ENCODE measurements at regions not wholly inside any gene's neighbourhood (a gene's known extent, or its start where the extent isn't known, plus 50 kb on each side); places are given as distances from the start of the nearest gene placed in this dataset.

DNA sequence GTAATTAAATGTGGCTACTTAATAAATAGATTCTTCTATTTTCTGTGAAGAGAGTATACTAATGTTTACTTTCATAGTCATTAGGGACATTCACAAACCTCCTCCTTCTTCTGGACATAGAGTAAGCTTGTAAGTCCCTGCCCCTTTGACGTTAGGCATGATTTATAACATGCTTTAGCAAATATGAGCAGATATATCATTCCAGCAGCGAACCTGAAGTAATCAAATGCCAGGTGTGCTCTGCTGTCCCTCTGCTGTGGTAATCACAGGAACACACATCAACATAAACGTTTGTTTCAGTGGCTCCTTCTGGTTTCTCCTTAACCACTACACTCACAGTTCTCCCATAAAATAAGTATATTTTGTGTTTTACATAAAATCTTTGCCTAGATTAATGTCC, 961.8 kb downstream of the FLRT2 start:
- DNase-seq (ENCODE audit: low spot score in 2 of 2): no peak
- WGBS, 2 donors: 25 to 29% methylated on average over 3 of the region's 3 CpGs
- intact Hi-C loops (cut with DNase I; ENCODE audit: low total_unique reads): no loop called here
- no peak for TF ChIP-seq POLR2A (IDR thresholded peaks at IDR 0.05)
- TF ChIP-seq, protein P1, sequence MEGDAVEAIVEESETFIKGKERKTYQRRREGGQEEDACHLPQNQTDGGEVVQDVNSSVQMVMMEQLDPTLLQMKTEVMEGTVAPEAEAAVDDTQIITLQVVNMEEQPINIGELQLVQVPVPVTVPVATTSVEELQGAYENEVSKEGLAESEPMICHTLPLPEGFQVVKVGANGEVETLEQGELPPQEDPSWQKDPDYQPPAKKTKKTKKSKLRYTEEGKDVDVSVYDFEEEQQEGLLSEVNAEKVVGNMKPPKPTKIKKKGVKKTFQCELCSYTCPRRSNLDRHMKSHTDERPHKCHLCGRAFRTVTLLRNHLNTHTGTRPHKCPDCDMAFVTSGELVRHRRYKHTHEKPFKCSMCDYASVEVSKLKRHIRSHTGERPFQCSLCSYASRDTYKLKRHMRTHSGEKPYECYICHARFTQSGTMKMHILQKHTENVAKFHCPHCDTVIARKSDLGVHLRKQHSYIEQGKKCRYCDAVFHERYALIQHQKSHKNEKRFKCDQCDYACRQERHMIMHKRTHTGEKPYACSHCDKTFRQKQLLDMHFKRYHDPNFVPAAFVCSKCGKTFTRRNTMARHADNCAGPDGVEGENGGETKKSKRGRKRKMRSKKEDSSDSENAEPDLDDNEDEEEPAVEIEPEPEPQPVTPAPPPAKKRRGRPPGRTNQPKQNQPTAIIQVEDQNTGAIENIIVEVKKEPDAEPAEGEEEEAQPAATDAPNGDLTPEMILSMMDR (IDR thresholded peaks at IDR 0.05): no peak
- H3K4me3 ChIP-seq (ENCODE audit: low read depth, poor library complexity, severe bottlenecking): no peak overlapping the region

DNA sequence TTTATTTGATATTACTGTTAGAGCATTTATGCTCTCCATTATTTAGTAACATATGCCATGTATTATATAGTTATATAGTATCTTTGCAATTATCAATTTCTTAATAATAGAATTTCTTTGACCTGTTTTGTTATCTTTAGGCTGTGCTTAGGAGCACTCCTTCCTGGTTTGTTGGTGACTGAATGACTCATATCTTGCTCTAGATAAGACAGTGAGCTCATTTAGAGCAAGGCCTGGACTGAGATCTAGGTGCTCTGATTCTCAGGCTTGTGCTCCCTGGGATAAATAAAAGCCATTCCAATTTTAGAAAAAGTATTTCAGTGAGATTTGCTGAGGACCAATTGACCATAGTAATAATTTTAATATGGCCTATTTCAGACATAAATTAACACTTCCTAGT, 951.2 kb downstream of the FLRT2 start:
- DNase-seq (ENCODE audit: low spot score in 2 of 2): no peak
- intact Hi-C loops (cut with DNase I; ENCODE audit: low total_unique reads): no loop called here
- TF ChIP-seq POLR2A (IDR thresholded peaks at IDR 0.05): no peak
- TF ChIP-seq, protein P1 (IDR thresholded peaks at IDR 0.05): no peak
- H3K4me3 ChIP-seq (ENCODE audit: low read depth, poor library complexity, severe bottlenecking): no peak overlapping the region

DNA sequence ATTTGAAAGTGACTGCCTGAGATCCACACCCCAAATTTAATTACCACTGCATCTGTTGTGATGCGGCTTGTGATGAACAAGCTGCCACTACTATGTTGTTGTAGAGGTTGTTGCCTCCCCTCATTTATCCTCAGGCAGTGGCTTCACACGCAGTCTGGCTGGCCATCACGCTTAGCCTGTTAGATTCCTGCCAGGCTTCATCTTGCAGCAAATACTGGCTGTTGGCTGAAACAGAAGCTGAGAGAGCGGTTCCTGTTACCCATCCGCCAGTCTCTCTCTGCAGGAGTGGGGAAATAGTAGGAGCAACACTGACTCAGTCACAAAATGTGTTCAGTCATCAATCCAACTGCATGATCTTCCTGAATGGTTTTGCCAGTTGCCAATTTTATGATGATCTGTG, 934.4 kb downstream of the FLRT2 start:
- no peak for DNase-seq (ENCODE audit: low spot score in 2 of 2)
- intact Hi-C loops (cut with DNase I; ENCODE audit: low total_unique reads): no loop called here
- no peak overlapping the region for H3K4me3 ChIP-seq (ENCODE audit: low read depth, poor library complexity, severe bottlenecking)
- no peak for TF ChIP-seq POLR2A (IDR thresholded peaks at IDR 0.05)
- 63 to 64% methylated on average over 5 of the region's 5 CpGs for WGBS, 2 donors

DNA sequence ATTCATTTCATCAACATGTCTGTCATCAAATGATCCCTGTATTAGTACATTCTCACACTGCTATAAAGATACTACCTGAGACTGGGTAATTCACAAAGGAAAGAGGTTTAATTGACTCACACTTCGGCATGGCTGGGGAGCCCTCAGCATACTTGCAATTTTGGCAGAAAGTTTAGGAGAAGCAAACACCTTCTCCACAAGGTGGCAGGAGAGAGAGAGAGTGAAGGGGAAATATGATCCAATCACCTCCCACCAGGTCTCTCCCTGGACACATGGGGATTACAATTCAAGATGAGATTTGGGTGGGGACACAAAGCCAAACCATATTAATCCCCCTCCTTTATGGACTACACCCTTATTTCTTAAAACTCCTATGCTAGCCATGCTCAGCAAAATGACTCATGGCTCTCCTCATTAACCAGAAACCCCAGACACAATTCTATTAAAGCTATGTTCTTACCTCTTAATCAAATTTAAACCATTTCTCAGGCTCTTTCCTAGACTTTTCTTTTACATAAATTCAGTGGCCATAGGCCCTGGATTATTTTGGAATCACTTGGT, 932.3 kb downstream of the FLRT2 start:
- no peak for TF ChIP-seq POLR2A (IDR thresholded peaks at IDR 0.05)
- TF ChIP-seq, protein P1 (IDR thresholded peaks at IDR 0.05): no peak
- intact Hi-C loops (cut with DNase I; ENCODE audit: low total_unique reads): no loop called here
- H3K4me3 ChIP-seq (ENCODE audit: low read depth, poor library complexity, severe bottlenecking): no peak overlapping the region
- 64 to 81% methylated on average over 1 of the region's 1 CpG for WGBS, 2 donors
- DNase-seq (ENCODE audit: low spot score in 2 of 2): no peak

DNA sequence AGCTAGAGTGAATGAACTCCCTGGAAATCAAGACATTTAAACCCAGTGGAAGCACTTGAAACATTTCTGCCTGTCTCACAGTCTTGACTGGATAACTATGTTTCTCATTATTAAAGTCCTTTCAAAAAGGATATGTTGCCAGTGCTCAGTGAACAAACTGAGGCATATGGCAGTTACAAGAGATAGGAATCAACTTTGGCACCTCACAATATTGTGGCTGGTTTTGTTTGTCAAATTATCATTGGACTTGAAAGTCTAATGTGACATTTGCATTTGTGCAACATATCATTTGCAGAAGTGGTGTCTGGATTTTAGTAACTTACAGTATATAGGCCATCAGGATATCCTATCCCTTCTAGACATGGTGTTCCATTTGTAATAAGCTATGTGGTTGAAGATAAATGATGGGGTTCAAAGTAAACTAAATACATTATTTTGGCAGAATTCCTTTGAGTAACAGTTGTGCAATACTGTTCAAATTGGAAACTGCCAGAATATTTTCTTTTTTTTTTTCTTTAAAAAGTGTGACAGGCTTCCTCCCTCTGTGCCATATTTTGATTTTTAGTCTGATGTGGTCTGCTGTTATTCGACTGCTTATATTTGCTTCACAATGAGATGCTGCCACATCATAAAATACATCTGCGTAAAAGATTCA, 927.7 kb downstream of the FLRT2 start:
- intact Hi-C loops (cut with DNase I; ENCODE audit: low total_unique reads): loop anchor here (5.0 kb wide), 1 partner anchor 375 kb away; no protein-coding TSS in a partner anchor
- DNase-seq (ENCODE audit: low spot score in 2 of 2): no peak
- TF ChIP-seq, protein P1 (IDR thresholded peaks at IDR 0.05): no peak
- no peak for TF ChIP-seq POLR2A (IDR thresholded peaks at IDR 0.05)
- no peak overlapping the region for H3K4me3 ChIP-seq (ENCODE audit: low read depth, poor library complexity, severe bottlenecking)
- WGBS, 2 donors: 80 to 82% methylated on average over 2 of the region's 2 CpGs

DNA sequence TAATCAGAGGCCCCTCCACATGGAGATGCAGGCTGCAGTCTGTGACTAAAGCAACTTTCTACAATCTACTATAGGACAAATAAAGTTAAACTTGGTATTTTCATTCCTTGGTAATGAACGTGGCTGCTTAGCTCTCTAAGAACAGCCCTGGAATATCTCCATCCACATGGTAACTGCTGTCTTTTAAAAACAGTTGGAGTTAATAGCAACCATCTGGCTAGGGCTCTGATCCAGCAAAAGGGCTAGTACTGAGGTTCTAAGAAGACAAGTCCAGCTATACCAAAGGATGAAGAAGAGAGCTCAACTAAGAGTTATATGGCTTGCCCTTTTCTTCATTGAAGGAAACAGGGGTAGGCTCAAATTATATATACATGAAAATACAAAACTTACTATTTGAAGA, 920.1 kb downstream of the FLRT2 start:
- WGBS, 2 donors: 36 to 59% methylated on average over 1 of the region's 1 CpG
- H3K4me3 ChIP-seq (ENCODE audit: low read depth, poor library complexity, severe bottlenecking): no peak overlapping the region
- DNase-seq (ENCODE audit: low spot score in 2 of 2): no peak
- intact Hi-C loops (cut with DNase I; ENCODE audit: low total_unique reads): no loop called here
- TF ChIP-seq, protein P1 (IDR thresholded peaks at IDR 0.05): no peak
- TF ChIP-seq POLR2A (IDR thresholded peaks at IDR 0.05): no peak
